MM.1S (cell line): ENCODE measurements at regions not wholly inside any gene's neighbourhood (a gene's known extent, or its start where the extent isn't known, plus 50 kb on each side); places are given as distances from the start of the nearest gene placed in this dataset.

ENCODE experiments used
- CTCF ChIP-seq: fragments of 300-600 bp; sonication (generic); IDR thresholded peaks from 2 replicates; pipeline ENCODE4 v1.5.1; 2016; ENCODE audit warnings: antibody characterized with exemption, low read length, mixed read lengths
- EZH2 ChIP-seq: fragments of 300-600 bp; sonication (generic); optimal IDR thresholded peaks from 2 replicates; pipeline ENCODE3; 2017; ENCODE audit warnings: low read depth, mild to moderate bottlenecking, antibody characterized with exemption, low read length, mixed read lengths
- EZH2phosphoT487 ChIP-seq: fragments of 300-600 bp; sonication (generic); IDR thresholded peaks from 2 replicates; pipeline ENCODE4 v1.6.1; 2018; ENCODE audit warnings: antibody characterized with exemption, low read length

- TF ChIP-seq CTCF (no peak), EZH2 (no peak), EZH2phosphoT487 (no peak)
Observed at GRCh38 chr2:236370847-236371409, 106.7 kb upstream of the ASB18 start.
